ENCODE measurements at regions not wholly inside any gene's neighbourhood (a gene's known extent, or its start where the extent isn't known, plus 50 kb on each side); places are given as distances from the start of the nearest gene placed in this dataset.

DNA sequence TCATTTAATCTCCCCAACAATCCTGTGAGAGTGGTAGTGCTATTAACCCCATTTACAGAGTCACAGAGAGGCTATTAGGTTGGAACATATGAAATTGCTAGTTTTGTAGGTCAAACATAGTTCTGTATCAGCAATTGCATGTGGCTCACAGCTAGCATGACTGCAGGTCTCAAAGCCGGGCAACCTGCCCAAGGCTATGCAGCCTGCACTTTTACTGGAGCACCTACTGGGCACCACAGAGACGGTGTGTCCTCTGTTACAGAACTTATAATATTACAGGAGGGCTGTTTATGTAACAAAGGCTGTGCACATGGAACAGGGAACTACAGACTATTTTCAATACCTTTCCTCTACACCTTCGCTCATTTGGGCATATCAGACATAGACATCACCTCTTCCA lies 355.8 kb downstream of the RPS24 start:
- no peak overlapping the region for H3K9ac ChIP-seq (ENCODE audit: low read depth, low read length)
- H3K4me1 ChIP-seq (ENCODE audit: control insufficient read depth, insufficient read depth, low read length): no peaks in the 10 kb centered on the region
- no peak overlapping the region for H3K4me3 ChIP-seq (ENCODE audit: low read depth, low read length)
- H3K36me3 ChIP-seq (ENCODE audit: control insufficient read depth, insufficient read depth, low read length): no peaks in the 10 kb centered on the region
- H3K9me3 ChIP-seq (ENCODE audit: control insufficient read depth, insufficient read depth, low read length): no peaks in the 10 kb centered on the region
- no peaks in the 10 kb centered on the region for H3K27me3 ChIP-seq (ENCODE audit: control insufficient read depth, insufficient read depth, low read length)

DNA sequence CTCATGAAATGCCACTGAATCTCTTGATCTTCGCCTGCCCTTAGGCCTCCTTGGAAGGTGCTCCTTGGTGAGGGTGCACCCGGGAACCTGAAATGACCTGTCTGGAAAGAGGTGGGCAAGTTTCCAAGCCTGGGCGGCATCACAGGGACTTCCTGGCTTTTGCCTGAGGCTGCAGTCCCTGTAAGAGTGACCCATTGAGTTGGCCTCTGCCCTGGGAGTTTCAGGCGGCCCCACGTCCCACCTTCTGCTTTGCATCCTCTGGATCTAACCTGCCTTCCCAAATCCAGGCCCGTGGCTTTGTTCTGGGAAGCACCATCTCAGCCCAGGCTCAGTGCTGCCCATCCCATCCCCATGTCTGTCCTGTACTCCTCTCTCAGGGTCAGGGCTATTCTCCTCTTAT lies 356.4 kb downstream of the RPS24 start:
- H3K9ac ChIP-seq (ENCODE audit: low read depth, low read length): no peak overlapping the region
- H3K4me3 ChIP-seq (ENCODE audit: low read depth, low read length): no peak overlapping the region
- no peaks in the 10 kb centered on the region for H3K27me3 ChIP-seq (ENCODE audit: control insufficient read depth, insufficient read depth, low read length)
- H3K9me3 ChIP-seq (ENCODE audit: control insufficient read depth, insufficient read depth, low read length): no peaks in the 10 kb centered on the region
- H3K4me1 ChIP-seq (ENCODE audit: control insufficient read depth, insufficient read depth, low read length): no peaks in the 10 kb centered on the region
- H3K36me3 ChIP-seq (ENCODE audit: control insufficient read depth, insufficient read depth, low read length): no peaks in the 10 kb centered on the region

DNA sequence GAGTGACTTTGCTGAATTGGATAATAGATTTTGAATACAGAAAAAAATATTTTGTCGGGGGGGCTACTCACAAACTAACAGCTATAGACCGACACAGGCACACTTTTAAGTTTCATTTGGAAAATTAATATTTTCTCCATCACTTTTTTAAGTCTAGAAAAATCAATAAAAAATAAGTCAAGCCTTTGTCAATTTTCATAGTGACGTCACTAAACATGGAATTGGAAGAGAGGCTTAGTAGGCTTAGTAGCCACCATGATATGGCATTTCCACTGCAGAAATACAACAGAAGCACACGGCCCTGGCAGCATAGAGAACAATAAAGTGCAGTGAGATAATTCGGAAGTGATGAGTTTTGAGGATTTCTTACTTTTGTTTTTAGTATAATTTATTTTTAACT lies 357.2 kb downstream of the RPS24 start:
- Histone ChIP-seq H3K36me3 (ENCODE audit: control insufficient read depth, insufficient read depth, low read length) (no peaks in the 10 kb centered on the region), H3K9me3 (ENCODE audit: control insufficient read depth, insufficient read depth, low read length) (no peaks in the 10 kb centered on the region), H3K27me3 (ENCODE audit: control insufficient read depth, insufficient read depth, low read length) (no peaks in the 10 kb centered on the region), H3K9ac (ENCODE audit: low read depth, low read length) (no peak overlapping the region), H3K4me1 (ENCODE audit: control insufficient read depth, insufficient read depth, low read length) (no peaks in the 10 kb centered on the region), H3K4me3 (ENCODE audit: low read depth, low read length) (no peak overlapping the region)

DNA sequence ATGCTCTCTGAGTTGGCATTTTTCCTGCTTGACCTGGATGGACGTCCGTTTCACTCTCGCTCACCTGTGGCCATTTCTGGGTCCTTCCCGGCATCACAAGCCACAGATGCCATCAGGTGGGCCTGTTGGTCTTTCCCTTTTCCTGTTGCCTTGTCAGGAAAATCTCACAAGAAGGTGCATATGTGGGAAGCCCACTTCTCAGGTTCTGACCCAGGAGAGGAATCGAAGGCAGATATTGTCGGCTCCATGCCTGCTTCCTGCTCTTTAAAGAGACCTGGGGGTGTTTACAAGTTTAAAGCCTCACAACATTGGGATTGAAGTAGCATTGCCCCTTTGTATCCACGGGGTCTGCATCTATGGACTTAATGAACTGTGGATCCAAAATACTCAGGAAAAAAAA lies 357.9 kb downstream of the RPS24 start:
- no peaks in the 10 kb centered on the region for H3K36me3 ChIP-seq (ENCODE audit: control insufficient read depth, insufficient read depth, low read length)
- H3K27me3 ChIP-seq (ENCODE audit: control insufficient read depth, insufficient read depth, low read length): no peaks in the 10 kb centered on the region
- H3K9ac ChIP-seq (ENCODE audit: low read depth, low read length): no peak overlapping the region
- no peaks in the 10 kb centered on the region for H3K9me3 ChIP-seq (ENCODE audit: control insufficient read depth, insufficient read depth, low read length)
- no peaks in the 10 kb centered on the region for H3K4me1 ChIP-seq (ENCODE audit: control insufficient read depth, insufficient read depth, low read length)
- no peak overlapping the region for H3K4me3 ChIP-seq (ENCODE audit: low read depth, low read length)

DNA sequence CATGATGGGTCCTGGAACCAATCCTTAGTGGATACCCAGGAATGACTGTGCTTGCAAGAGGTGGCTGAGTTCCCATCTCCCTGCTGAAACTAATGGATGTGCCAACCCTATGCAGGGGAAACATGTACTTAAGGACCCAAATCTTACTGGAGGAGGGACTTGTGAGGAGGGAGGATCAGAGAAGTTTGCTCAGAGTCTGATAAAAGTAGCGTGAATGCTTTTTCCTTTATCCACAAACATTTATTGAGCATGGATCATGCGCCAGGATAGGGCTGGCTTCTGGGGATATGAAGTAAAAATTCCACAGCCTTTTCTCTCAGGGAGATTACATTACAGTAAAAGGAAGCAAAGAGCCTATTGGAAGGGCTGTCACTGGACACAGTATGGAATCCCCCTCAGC lies 358.5 kb downstream of the RPS24 start:
- H3K36me3 ChIP-seq (ENCODE audit: control insufficient read depth, insufficient read depth, low read length): no peaks in the 10 kb centered on the region
- no peaks in the 10 kb centered on the region for H3K27me3 ChIP-seq (ENCODE audit: control insufficient read depth, insufficient read depth, low read length)
- no peaks in the 10 kb centered on the region for H3K9me3 ChIP-seq (ENCODE audit: control insufficient read depth, insufficient read depth, low read length)
- H3K4me3 ChIP-seq (ENCODE audit: low read depth, low read length): no peak overlapping the region
- no peak overlapping the region for H3K9ac ChIP-seq (ENCODE audit: low read depth, low read length)
- H3K4me1 ChIP-seq (ENCODE audit: control insufficient read depth, insufficient read depth, low read length): no peaks in the 10 kb centered on the region

DNA sequence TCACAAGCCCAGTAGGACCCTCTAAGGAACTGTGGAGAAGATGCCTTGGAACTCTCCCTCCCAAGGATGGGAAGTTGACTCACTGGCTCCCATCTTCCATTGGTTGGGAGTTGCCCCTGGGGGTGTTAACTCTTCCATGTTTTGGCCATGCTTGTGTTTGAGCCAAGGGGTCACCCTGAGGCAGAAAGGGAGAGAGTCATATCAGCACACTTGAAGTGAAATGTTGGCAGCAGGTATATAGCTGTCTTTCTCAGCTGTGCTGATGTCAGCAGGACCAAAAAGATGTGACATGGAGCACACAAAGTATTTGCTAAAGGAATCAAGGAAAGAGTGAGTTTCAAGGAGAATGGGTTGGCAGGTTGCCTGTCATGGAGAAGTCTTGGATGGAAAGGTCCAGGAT lies 359.4 kb downstream of the RPS24 start:
- H3K36me3 ChIP-seq (ENCODE audit: control insufficient read depth, insufficient read depth, low read length): no peaks in the 10 kb centered on the region
- H3K9me3 ChIP-seq (ENCODE audit: control insufficient read depth, insufficient read depth, low read length): no peaks in the 10 kb centered on the region
- no peaks in the 10 kb centered on the region for H3K4me1 ChIP-seq (ENCODE audit: control insufficient read depth, insufficient read depth, low read length)
- H3K27me3 ChIP-seq (ENCODE audit: control insufficient read depth, insufficient read depth, low read length): no peaks in the 10 kb centered on the region
- H3K9ac ChIP-seq (ENCODE audit: low read depth, low read length): no peak overlapping the region
- no peak overlapping the region for H3K4me3 ChIP-seq (ENCODE audit: low read depth, low read length)

DNA sequence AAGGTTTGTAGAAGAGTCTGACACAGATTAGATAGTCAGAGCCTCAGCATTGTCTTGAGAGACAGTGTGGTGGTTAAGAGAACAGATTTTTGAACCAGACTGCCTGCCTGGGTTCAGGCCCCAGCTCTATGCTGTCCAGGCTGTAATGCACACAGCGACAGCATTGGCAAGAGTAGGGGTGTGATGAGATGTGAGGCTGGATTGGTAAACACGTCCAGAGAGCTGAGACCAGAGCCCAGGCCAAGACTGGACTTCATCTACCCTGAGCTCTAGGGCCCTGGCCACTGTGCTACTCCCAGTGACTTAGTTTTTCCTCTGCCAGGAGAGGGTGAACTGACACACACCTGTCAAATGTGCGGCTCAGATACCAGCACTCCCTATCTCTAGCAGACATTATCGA lies 360.4 kb downstream of the RPS24 start:
- no peak overlapping the region for H3K4me3 ChIP-seq (ENCODE audit: low read depth, low read length)
- H3K9me3 ChIP-seq (ENCODE audit: control insufficient read depth, insufficient read depth, low read length): no peaks in the 10 kb centered on the region
- H3K4me1 ChIP-seq (ENCODE audit: control insufficient read depth, insufficient read depth, low read length): no peaks in the 10 kb centered on the region
- H3K9ac ChIP-seq (ENCODE audit: low read depth, low read length): no peak overlapping the region
- H3K36me3 ChIP-seq (ENCODE audit: control insufficient read depth, insufficient read depth, low read length): no peaks in the 10 kb centered on the region
- H3K27me3 ChIP-seq (ENCODE audit: control insufficient read depth, insufficient read depth, low read length): no peaks in the 10 kb centered on the region

DNA sequence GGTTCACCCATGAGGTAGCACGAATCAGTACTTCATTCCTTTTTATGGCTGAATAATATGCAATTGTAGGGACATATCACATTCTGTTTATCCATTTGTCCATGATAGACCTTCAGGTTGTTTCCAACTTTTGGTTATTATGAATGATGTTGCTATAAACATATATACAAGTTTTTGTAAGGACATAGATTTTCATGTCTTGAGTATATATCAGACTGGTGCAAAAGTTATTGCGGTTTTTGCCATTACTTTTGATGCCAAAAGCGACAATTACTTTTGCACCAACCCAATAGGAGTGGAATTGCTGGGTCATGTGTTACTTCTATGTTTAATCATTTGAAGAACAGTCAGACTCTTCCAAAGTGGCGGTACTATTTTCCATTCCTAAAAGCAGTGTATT lies 361.5 kb downstream of the RPS24 start:
- no peak overlapping the region for H3K4me3 ChIP-seq (ENCODE audit: low read depth, low read length)

DNA sequence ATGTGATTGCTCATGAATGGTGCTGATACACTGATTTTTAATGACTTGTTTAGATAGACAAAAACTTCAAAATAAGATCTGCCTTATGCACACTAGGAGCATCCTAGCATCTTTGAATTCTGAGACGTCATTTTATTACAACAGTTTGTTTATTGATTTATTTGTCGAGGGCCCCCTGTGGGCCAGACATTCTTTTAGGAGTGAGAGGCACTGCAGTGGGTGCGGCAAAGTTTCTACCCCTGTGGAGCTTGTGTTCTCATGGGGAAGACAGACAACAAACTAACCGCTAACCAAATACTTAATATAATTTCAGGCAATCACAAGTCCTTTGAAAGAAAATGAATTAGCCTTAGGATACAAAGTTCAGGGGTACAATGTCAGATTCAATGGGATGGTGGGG lies 363.1 kb downstream of the RPS24 start:
- no peaks in the 10 kb centered on the region for H3K27me3 ChIP-seq (ENCODE audit: control insufficient read depth, insufficient read depth, low read length)
- no peak overlapping the region for H3K9ac ChIP-seq (ENCODE audit: low read depth, low read length)
- no peak overlapping the region for H3K4me3 ChIP-seq (ENCODE audit: low read depth, low read length)

More for the DNA sequence above, 361.5 kb downstream of the RPS24 start:
- Histone ChIP-seq H3K4me1 (ENCODE audit: control insufficient read depth, insufficient read depth, low read length) (no peaks in the 10 kb centered on the region), H3K9ac (ENCODE audit: low read depth, low read length) (no peak overlapping the region), H3K27me3 (ENCODE audit: control insufficient read depth, insufficient read depth, low read length) (no peaks in the 10 kb centered on the region), H3K9me3 (ENCODE audit: control insufficient read depth, insufficient read depth, low read length) (no peaks in the 10 kb centered on the region), H3K36me3 (ENCODE audit: control insufficient read depth, insufficient read depth, low read length) (no peaks in the 10 kb centered on the region)

DNA sequence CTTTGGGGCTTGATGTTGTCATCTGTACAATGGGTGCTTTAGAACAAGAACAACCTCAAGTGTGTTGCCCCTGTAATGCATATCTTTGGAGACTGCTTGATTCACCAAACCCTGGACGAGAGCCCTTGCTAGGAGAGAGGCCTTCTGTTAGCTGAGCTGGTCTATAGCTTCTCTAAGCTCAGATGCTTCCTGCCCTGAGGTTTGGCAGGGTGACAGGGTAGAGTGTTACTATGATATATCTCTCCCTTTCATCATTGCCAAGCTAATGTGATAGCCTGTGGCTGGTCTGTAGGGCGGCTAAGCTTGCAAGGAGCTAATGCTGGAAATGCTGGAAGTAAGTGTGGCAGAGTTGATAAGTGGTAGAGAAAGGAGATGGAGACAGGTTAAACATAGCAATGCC lies 364.1 kb downstream of the RPS24 start:
- Histone ChIP-seq H3K36me3 (ENCODE audit: control insufficient read depth, insufficient read depth, low read length) (no peaks in the 10 kb centered on the region), H3K4me1 (ENCODE audit: control insufficient read depth, insufficient read depth, low read length) (peaks cover 3% of the 10 kb centered on the region), H3K9ac (ENCODE audit: low read depth, low read length) (no peak overlapping the region), H3K4me3 (ENCODE audit: low read depth, low read length) (no peak overlapping the region), H3K27me3 (ENCODE audit: control insufficient read depth, insufficient read depth, low read length) (no peaks in the 10 kb centered on the region), H3K9me3 (ENCODE audit: control insufficient read depth, insufficient read depth, low read length) (no peaks in the 10 kb centered on the region)

More for the DNA sequence above, 363.1 kb downstream of the RPS24 start:
- H3K4me1 ChIP-seq (ENCODE audit: control insufficient read depth, insufficient read depth, low read length): peaks cover 3% of the 10 kb centered on the region
- H3K9me3 ChIP-seq (ENCODE audit: control insufficient read depth, insufficient read depth, low read length): no peaks in the 10 kb centered on the region
- no peaks in the 10 kb centered on the region for H3K36me3 ChIP-seq (ENCODE audit: control insufficient read depth, insufficient read depth, low read length)

DNA sequence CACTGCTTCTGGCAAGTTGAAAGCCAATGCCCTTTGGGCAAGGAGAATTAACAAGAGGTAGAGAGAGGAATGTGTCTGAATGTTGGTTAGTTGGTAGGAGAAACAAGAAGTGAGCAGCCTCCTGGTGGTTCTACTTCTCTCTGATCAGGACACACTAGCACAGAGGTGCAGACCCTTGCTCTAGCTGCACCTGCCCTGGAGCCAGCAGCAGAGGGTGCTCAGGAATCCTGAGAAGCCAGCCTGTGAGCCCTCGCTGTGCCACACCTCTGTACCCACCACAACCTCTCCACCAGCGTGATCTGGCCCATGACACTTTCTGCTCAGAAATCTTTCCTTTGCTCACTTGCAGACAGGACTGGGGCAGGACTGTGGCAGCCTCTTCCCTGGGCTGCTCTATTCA lies 364.7 kb downstream of the RPS24 start:
- Histone ChIP-seq H3K4me3 (ENCODE audit: low read depth, low read length) (no peak overlapping the region), H3K9ac (ENCODE audit: low read depth, low read length) (no peak overlapping the region), H3K27me3 (ENCODE audit: control insufficient read depth, insufficient read depth, low read length) (no peaks in the 10 kb centered on the region), H3K36me3 (ENCODE audit: control insufficient read depth, insufficient read depth, low read length) (no peaks in the 10 kb centered on the region), H3K9me3 (ENCODE audit: control insufficient read depth, insufficient read depth, low read length) (no peaks in the 10 kb centered on the region), H3K4me1 (ENCODE audit: control insufficient read depth, insufficient read depth, low read length) (peaks cover 3% of the 10 kb centered on the region)

DNA sequence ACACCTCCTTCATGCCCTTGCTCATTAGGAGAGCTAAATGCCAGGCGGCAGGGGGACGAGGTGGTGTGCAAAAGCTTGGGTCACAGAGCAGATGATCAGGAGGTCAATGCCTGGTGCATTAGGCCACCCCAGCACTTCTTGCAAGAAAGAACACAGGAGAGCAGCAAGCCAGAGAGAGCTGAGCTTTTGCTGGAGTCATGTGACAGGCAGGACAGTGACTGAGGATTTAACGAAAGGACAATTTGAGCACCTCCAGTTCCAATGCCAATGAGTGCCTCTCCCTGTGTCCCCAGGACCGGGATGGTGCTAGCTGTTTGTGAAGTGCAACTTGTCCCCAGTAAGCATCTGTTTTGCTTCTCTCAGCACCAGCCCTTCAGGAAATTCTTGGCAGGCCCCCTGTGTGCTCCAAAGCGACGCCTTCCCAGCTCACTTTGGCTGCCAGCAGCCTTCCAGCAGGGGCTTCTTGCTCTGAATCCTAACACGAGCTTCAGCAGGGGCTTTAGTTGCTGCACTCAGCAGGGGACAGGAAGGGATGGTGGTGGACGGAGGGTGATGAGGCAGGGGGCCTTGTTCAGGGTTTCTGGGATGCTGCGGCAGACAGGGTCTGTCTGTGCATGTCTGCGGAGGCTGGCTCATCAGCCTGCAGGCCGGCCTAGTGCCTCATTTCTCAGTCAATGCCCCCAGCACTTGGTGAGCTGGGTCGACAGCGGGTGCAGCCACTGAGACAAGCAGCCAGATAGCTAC lies 368.1 kb downstream of the RPS24 start:
- Histone ChIP-seq H3K9ac (ENCODE audit: low read depth, low read length) (no peak overlapping the region), H3K9me3 (ENCODE audit: control insufficient read depth, insufficient read depth, low read length) (no peaks in the 10 kb centered on the region), H3K4me3 (ENCODE audit: low read depth, low read length) (no peak overlapping the region), H3K36me3 (ENCODE audit: control insufficient read depth, insufficient read depth, low read length) (no peaks in the 10 kb centered on the region), H3K27me3 (ENCODE audit: control insufficient read depth, insufficient read depth, low read length) (peaks cover 8% of the 10 kb centered on the region), H3K4me1 (ENCODE audit: control insufficient read depth, insufficient read depth, low read length) (peaks cover 3% of the 10 kb centered on the region)
